ENCODE measurements at regions not wholly inside any gene's neighbourhood (a gene's known extent, or its start where the extent isn't known, plus 50 kb on each side); places are given as distances from the start of the nearest gene placed in this dataset.

- DNase-seq = no peak
Observed at GRCh38 chr22:49115197-49115596, 712.5 kb downstream of the BRD1 start.

GRCh38 chr22:49113758-49114157, 713.9 kb downstream of the BRD1 start:
- DNase-seq = no peak

- no peak for DNase-seq
Observed at GRCh38 chr22:49112661-49113626, 714.7 kb downstream of the BRD1 start.

GRCh38 chr22:49112176-49112575, 715.5 kb downstream of the BRD1 start:
- DNase-seq = no peak

DNA sequence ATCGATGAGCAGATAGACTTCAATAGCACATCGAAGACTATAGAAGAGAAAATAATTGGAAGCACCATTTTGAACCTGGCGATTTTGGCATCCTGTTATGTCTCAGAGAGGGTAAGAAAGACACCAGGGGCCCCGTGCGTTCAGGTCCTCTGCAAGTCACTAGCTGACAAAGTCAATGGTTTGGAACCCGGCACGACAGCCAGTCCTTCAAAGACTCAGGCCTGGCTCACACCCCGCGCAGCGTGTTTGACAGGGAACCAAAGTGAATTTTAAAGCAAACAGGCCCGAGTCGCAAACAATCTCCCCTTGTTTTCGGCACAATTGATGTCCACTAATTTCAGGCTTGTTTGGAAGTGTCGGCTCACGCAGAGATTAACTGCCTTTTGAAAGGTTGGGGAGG, 716.6 kb downstream of the BRD1 start:
- DNase-seq = no peak

DNA sequence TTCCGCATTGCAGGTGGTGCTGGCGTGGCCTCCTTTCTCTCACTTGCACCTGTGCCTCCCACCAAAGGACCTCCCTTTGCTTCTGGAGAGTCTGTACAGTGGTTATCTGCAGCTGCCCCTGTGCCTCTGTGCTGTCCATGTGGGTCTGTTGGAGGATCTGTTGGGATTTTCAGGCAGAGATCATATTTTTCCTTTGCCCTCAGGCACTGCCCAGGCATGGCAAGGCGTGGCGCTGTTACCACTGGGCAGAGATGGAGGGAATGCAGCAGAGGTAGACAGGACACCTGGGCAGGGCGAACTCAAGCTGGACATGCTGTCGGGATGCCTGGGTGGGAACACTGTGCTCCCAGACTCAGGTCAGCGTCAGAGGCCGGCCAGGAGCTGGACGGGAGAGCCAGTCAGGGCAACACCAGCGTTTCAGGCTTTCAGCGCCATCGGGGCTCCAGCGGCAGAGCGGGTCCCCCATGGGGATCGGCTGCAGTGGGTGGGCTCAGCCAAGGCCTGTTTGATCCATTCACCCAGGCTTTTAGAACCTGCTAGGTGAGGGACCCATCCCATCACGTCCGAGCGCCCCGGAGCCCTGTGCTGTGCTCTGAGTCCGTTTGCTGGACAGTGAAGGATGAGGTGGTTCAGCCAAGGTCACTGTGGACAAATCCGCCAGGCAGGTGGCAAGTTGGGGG, 718.9 kb downstream of the BRD1 start:
- DNase-seq = no peak

DNA sequence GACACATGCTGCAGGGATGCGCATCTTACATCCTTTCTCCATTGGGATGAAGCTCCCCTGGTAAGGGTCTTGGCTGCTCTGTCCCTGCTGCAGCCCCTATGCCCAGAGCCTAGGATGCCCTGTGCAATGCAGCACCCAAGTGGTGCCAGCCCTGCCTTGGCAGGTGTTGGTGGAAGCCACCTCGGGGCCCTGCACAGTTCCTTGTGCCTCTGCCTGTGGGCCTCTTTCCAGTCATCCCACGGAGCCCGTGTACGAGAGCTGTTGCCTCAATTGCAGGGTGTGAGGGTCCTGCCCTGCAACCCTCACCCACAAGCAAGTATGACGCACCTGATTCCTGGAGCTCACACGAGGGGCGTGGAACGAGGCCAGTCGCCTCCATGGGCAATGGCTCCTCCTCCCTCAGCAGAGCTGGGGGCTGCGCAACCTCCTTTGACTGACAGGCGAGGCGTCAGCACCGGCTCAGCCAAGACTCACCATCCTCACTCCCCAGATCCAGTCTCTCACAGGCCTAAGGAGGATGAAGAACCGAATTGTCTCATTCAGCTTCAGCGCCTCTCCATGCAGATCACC, 719.6 kb downstream of the BRD1 start:
- DNase-seq = no peak

DNA sequence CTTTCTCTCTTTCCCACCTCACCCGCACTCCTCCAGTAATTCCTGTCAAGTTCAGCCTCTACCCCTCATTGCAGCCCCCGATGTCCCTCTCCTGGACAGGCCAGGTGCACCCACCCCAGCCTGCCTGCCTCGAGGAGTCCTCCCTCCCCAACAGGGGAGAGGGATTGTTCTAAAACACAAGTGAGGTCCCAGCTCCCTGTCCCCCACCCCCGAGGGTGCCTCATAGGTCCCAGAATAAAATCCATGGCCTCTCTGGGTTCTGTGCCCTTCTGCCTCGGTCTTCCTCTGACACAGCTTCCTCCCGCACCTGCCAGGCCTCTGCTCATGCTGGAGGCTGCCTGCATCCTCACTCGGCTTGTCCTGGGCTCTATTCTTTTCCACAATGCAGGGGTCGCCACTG, 720.1 kb downstream of the BRD1 start:
- no peak for DNase-seq

GRCh38 chr22:49106842-49107152, 720.9 kb downstream of the BRD1 start:
- no peak for DNase-seq

DNA sequence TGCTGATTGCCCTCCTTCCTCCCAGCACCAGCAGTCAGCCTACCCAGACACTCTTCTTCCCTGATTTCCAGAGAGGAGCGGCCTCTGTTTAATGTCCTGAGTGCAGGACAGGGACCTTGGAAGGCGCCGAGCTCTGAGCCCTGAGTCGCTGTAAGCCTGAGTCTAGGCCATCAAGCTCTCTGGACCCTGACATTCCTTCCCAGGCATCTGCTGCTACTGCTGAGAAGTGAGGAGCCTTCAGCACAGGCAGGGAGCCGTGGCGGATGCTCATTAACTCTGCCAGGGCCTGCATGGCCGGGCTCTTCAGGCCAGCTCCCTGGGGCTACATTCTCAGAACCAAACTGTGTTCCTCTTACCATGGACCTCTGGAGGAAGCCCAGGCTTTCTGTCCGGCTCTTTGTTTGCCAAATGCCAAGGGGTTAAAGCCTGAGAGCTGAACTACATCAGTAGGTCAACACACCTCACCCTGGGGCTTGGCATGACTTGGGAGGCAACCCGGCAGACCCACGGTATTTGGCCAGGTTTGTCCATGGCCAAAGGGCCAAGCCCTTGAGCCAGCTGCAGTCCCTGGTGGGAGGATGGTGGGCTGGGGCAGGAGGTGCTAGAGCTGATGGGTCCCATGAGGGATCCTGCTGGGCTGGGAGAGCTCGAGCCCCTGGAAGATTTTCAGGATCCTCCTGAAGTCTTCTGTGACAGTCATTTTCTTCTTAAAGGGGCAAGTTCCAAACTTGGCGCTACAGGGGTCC, 721.4 kb downstream of the BRD1 start:
- no peak for DNase-seq

GRCh38 chr22:49104434-49104833, 723.2 kb downstream of the BRD1 start:
- no peak for DNase-seq

DNA sequence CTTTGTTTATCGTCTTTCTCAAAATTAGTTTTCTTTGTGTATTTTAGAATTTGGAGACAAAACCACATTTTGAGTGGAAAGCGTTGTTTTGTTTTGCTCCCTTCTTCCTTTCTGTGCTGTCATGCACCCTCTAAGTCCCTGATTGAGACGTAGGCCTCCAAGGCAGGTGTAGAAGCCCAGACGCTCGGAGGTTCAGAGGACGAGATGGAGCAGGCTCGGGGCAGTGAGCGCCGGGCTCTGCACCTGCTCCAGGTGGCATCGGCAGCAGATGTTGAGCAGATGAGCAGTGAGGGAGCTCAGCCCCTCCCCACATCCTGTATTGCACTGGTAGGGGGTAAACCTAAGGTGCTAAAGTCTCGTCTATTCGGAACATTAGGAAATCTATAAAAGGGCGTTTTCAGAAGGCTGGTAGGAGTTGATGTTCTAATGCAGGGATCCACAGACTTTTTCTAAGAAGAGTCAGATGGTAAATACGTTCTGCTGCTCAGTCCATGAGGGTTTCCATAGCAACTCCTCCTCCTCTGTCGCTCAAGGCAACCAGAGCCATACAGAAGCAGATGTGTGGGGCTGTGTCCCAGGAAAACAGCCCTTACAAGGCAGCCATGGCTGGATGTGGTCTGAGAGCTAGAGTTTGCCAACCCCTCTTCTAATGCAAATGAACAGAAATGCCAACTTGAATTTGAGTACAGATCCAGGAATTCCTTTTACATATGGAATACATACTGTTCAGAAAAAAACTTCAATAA, 724.2 kb downstream of the BRD1 start:
- no peak for DNase-seq

GRCh38 chr22:49102367-49102766, 725.3 kb downstream of the BRD1 start:
- DNase-seq = no peak

DNA sequence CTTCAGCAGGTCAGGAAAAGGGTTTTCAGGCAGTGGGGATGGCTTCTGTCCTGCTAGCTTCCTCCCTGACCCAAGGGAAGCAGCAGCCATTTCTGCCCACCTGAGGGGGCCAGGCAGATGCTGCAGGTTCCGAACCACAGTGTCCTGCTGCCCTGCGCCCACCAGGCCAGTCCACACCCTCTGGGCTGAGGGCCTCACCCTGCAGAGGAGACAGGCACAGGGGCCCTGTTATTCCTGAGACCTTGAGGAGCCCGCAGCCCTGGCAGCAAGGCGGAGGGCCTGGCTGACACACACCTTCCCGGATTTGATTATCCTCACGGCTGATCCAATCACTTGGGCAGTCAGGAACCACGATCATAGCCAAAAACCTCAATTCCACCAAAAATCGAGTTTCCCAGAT, 725.8 kb downstream of the BRD1 start:
- DNase-seq = no peak

DNA sequence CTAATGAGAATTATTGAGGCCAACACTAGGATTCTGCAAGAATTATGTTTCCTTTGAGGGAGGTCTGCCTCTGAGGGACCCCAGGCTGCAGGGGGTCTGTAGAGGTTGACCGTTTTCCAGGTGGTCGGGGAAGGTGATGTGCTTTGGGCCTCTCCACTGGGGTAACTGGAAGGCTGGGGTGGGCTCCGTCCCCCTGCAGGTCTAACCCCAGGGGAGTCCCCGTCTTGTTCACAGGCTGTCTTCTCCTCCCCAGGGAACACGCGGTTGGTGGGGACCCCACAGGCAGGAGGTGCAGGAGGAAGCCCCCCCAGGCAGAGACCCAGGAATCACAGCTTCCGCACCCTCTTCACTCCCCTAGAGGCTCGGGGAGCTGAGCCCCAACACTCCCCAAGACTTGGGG, 726.4 kb downstream of the BRD1 start:
- DNase-seq = no peak

GRCh38 chr22:49100773-49101172, 726.9 kb downstream of the BRD1 start:
- DNase-seq = no peak

DNA sequence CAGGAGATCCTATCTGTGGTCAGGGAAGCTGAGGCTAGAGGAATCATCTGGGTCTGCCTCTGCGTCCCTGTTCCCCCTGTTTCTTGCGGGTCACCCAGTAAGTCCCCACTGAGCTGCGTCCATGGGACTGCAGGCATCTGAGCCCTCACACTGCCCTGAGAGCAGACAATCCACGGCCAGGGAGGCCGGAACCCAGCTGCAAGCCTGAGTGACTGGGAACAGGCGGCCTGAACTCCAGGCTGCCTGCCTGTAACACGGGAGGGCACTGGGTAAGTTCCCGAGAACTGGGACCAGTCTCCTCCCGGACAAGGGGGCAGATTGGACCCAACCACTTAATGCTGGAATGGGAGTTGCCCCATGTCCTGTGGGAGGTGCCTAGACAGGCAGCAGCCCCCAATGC, 727.4 kb downstream of the BRD1 start:
- no peak for DNase-seq

DNA sequence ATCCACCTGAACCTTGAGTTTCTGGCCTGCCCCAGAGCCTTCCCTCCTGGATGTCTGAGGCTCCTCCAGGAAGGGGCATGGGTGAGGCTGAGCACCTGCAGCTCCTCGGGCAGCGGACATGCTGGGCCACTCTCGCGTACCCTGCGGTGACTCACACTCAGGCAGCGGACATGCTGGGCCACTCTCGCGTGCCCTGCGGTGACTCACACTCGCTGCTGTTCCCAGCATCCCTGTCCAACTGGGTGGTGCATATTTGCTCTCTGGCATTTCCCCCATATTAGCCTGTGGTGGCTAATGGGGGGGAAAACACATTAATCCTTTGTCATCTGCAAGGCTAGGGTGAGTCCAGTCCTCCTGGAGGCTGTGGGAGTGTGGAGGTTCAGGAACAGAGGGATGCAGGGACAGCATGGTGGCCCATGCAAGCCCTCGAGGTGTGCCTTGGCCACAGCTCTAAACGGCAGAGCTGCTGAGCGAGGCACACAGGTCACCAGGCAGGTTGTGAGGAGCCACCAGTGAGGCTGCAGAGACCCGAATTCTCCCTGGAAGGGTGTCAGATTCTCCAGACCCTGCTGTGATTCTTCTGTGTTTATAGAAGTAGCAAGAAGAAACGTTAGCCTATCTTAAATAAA, 728.1 kb downstream of the BRD1 start:
- no peak for DNase-seq

DNA sequence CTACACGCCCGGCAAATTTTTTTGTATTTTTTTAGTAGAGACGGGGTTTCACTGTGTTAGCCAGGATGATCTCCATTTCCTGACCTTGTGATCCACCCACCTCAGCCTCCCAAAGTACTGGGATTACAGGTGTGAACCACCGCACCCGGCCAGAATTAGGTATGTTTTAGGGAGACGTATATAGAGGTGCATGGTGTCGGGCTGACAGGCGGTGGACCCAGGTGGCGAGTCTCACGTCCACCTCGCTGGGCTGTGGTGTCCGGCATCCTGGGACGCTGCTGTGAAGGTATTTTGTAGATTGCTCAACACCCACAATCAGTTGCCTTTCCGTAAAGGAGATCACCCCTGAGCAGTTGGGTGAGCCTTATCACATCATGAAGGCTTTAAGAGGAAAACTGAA, 728.6 kb downstream of the BRD1 start:
- no peak for DNase-seq

DNA sequence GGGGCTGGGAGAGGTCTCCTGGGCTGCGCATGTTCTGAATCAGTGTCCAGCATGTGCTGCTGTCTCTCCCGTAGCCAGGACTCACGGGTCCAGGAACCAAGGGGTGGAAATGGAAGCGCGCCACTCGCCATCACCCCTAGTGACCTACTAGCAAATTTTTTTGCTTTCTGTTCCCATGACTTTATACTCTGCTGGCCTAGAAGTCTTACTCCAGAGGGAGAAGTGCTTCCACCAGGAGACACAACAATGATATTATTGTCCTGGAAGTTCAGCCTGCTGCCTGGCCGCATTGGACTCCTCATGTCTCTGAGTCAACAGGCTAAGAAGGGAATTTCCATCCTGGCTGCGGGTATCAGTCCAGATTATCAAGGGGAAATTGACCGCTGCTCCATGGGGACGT, 729.7 kb downstream of the BRD1 start:
- no peak for DNase-seq

GRCh38 chr22:49097171-49097925, 730.3 kb downstream of the BRD1 start:
- no peak for DNase-seq
